Breast epithelium (tissue), 3 donors: ENCODE measurements at regions not wholly inside any gene's neighbourhood (a gene's known extent, or its start where the extent isn't known, plus 50 kb on each side); places are given as distances from the start of the nearest gene placed in this dataset.

Experiments
- POLR2A ChIP-seq: fragments of 450-650 bp; IDR thresholded peaks from one replicate; pipeline ENCODE4 v1.6.1; 2016; ENCODE audit warnings: antibody characterized with exemption, mild to moderate bottlenecking, moderate library complexity
- TF ChIP-seq, protein P1 (sequence below), 3 donors: fragments of 450-650 bp; IDR thresholded peaks; one replicate each; pipeline ENCODE4 v1.5.1; 2016 to 2017; ENCODE audit warnings: antibody characterized with exemption in 3 of 3, mild to moderate bottlenecking in 3 of 3, moderate library complexity in 3 of 3

DNA sequence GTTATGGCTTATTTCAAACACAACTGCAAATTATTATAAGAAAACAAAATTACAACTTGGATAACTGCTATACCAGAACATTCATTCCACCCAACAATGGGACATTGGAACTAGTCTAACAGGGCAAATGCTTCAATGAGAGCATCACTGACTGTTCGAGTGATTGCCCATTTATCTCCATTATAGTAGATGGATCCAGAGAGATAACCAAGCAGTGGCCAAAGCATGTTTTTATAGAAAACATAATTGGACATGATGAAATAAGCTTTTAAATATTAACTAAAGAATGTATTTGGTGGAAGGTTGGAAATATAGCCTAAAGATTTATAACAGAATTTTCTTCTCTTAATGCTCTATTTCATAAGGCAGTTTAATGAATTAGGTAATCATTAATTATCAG lies 634.8 kb downstream of the NUP35 start:
- TF ChIP-seq, protein P1, sequence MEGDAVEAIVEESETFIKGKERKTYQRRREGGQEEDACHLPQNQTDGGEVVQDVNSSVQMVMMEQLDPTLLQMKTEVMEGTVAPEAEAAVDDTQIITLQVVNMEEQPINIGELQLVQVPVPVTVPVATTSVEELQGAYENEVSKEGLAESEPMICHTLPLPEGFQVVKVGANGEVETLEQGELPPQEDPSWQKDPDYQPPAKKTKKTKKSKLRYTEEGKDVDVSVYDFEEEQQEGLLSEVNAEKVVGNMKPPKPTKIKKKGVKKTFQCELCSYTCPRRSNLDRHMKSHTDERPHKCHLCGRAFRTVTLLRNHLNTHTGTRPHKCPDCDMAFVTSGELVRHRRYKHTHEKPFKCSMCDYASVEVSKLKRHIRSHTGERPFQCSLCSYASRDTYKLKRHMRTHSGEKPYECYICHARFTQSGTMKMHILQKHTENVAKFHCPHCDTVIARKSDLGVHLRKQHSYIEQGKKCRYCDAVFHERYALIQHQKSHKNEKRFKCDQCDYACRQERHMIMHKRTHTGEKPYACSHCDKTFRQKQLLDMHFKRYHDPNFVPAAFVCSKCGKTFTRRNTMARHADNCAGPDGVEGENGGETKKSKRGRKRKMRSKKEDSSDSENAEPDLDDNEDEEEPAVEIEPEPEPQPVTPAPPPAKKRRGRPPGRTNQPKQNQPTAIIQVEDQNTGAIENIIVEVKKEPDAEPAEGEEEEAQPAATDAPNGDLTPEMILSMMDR (IDR thresholded peaks at IDR 0.05) = no peak
- TF ChIP-seq POLR2A = no peak
